IPS-18a (cell line): ENCODE measurements at regions not wholly inside any gene's neighbourhood (a gene's known extent, or its start where the extent isn't known, plus 50 kb on each side); places are given as distances from the start of the nearest gene placed in this dataset.

Experiments
- H3K27ac ChIP-seq: one replicate; pipeline ENCODE4 v1.5.1; 2013; ENCODE audit warnings: low read length
- H3K27me3 ChIP-seq: one replicate; pipeline ENCODE4 v1.6.1; 2013; ENCODE audit warnings: mild to moderate bottlenecking, low read length; ENCODE audit not compliant: control insufficient read depth, insufficient read depth
- H3K36me3 ChIP-seq: one replicate; pipeline ENCODE4 v1.6.1; 2013; ENCODE audit warnings: low read depth, low read length; ENCODE audit not compliant: control insufficient read depth
- H3K4me1 ChIP-seq: one replicate; pipeline ENCODE4 v1.6.1; 2013; ENCODE audit warnings: low read depth, low read length; ENCODE audit not compliant: control insufficient read depth
- H3K4me3 ChIP-seq: one replicate; pipeline ENCODE4 v1.5.1; 2013; ENCODE audit warnings: low read length
- H3K9ac ChIP-seq: one replicate; pipeline ENCODE4 v1.6.1; 2013; ENCODE audit warnings: mild to moderate bottlenecking, low read length, moderate library complexity
- H3K9me3 ChIP-seq: one replicate; pipeline ENCODE4 v1.6.1; 2013; ENCODE audit warnings: low read depth, low read length; ENCODE audit not compliant: control insufficient read depth

DNA sequence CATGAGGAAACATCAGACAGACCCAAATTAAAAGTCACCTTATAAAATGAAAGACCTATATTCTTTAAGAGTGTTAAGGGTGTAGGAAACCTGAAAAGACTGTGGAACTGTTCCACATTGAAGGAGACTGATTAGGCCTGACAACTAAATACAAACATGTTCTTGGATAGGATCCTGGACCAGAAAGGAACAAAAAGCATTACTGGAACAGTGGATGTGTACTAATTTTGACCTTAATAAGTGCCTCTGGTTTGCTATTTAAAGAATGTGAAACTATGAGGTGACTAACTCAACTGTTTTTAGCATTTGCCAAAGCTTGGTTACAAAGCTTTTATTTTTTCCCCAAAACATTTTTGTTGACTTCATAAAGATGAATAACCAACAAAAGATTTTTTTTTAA is 340.6 kb downstream of the CAAP1 start:
- Histone ChIP-seq H3K36me3 (no peaks in the 10 kb centered on the region), H3K9ac (no peak overlapping the region), H3K9me3 (no peaks in the 10 kb centered on the region), H3K4me3 (no peak overlapping the region), H3K27me3 (no peaks in the 10 kb centered on the region), H3K4me1 (no peaks in the 10 kb centered on the region), H3K27ac (no peak overlapping the region)

DNA sequence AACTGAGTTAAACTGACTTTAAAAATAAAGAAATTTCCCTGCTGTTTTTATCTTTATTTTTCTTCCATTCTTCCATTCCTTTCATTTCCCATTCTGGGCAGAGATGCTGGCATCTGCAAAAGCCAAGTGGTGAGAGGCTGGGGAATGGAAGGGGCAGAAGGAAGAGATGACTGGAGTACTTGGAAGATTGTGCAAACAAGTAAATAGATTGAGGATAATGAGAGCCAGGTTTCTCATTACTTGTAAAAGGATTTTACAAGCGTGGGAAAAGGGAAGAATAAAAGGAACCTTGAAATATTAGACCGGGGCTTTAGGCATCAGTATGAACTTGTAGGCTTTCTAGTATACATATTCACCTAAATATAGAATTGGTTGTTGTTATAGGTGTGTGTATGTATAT is 341.2 kb downstream of the CAAP1 start:
- no peak overlapping the region for H3K4me3 ChIP-seq
- H3K27me3 ChIP-seq: no peaks in the 10 kb centered on the region
- no peaks in the 10 kb centered on the region for H3K4me1 ChIP-seq
- H3K9me3 ChIP-seq: no peaks in the 10 kb centered on the region
- H3K9ac ChIP-seq: no peak overlapping the region
- H3K27ac ChIP-seq: no peak overlapping the region
- no peaks in the 10 kb centered on the region for H3K36me3 ChIP-seq

GRCh38 chr9:26548781-26549290 is 343.8 kb downstream of the CAAP1 start:
- Histone ChIP-seq H3K27ac (no peak overlapping the region), H3K4me3 (no peak overlapping the region)

GRCh38 chr9:26539867-26540493 is 352.6 kb downstream of the CAAP1 start:
- Histone ChIP-seq H3K27ac (no peak overlapping the region), H3K9ac (no peak overlapping the region), H3K4me1 (no peaks in the 10 kb centered on the region), H3K9me3 (no peaks in the 10 kb centered on the region), H3K27me3 (no peaks in the 10 kb centered on the region), H3K4me3 (no peak overlapping the region), H3K36me3 (no peaks in the 10 kb centered on the region)

More at GRCh38 chr9:26548781-26549290, 343.8 kb downstream of the CAAP1 start:
- Histone ChIP-seq H3K9ac (no peak overlapping the region), H3K9me3 (no peaks in the 10 kb centered on the region), H3K4me1 (no peaks in the 10 kb centered on the region), H3K36me3 (no peaks in the 10 kb centered on the region), H3K27me3 (no peaks in the 10 kb centered on the region)

DNA sequence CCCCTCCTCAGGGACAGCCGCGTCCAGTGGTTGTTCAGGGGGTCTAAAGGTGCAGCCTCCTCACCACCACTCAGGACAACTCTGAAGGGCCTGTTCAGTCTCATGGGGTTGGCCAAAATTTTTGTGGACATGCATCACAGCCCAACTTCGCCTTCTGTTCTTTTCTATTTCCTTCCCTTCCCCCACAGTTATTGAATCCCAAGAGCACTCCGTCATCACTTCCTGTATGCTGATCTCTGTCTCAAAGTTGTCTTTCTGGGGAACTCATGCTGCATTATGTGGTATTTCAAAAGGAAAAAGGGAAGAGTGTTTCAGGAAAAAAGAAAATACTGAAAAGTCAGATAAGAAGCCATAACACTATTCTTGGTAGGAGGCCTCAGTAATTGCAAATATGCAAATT is 355.4 kb downstream of the CAAP1 start:
- no peaks in the 10 kb centered on the region for H3K36me3 ChIP-seq

GRCh38 chr9:26535151-26535550 is 357.5 kb downstream of the CAAP1 start:
- no peaks in the 10 kb centered on the region for H3K27me3 ChIP-seq
- H3K9me3 ChIP-seq: no peaks in the 10 kb centered on the region
- H3K4me1 ChIP-seq: no peaks in the 10 kb centered on the region
- H3K36me3 ChIP-seq: no peaks in the 10 kb centered on the region
- no peak overlapping the region for H3K4me3 ChIP-seq
- no peak overlapping the region for H3K9ac ChIP-seq
- H3K27ac ChIP-seq: no peak overlapping the region

More for the DNA sequence above, 355.4 kb downstream of the CAAP1 start:
- H3K9me3 ChIP-seq: no peaks in the 10 kb centered on the region
- no peaks in the 10 kb centered on the region for H3K27me3 ChIP-seq
- H3K4me1 ChIP-seq: no peaks in the 10 kb centered on the region
- H3K4me3 ChIP-seq: no peak overlapping the region
- no peak overlapping the region for H3K9ac ChIP-seq
- no peak overlapping the region for H3K27ac ChIP-seq

DNA sequence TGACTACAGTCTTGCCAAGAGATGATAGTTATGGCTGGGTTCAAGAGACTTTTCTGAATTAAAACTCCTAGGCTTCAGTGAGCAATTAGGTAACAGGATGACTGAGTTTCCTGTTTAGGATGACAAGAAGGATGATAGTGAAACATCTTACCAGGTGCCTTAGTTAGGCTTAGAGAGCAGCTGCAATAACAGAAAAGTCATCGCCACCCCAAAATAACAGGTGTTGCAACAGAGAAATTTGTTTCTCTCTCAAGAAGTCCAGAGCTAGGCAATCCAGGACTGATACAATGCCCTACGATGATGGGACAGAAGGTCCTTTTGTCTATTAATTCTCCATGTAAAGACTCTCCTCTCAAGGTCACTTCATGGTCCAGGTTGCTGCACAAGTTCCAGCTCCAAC is 361.8 kb downstream of the CAAP1 start:
- Histone ChIP-seq H3K4me3 (no peak overlapping the region), H3K9me3 (no peaks in the 10 kb centered on the region), H3K9ac (no peak overlapping the region), H3K27ac (no peak overlapping the region), H3K27me3 (no peaks in the 10 kb centered on the region), H3K4me1 (no peaks in the 10 kb centered on the region), H3K36me3 (no peaks in the 10 kb centered on the region)

DNA sequence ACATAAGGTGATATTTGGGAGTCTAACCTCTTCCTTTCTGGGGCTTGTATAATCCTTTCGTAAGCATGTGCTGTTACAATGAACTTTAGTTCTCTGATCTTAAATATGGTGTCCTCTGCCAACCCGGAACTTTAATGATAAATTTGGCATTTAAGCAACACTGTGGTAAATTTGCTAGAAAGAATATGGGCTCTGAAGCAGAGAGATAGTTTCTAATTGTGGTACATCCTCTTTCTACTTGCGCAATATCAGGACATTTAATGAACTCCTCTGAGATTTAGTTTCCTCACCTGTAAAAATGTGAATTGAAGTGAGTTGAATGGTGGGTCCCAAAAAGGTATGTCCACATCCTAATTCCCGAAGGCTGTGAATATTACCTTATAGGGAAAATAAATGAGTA is 364.7 kb downstream of the CAAP1 start:
- Histone ChIP-seq H3K4me1 (no peaks in the 10 kb centered on the region), H3K4me3 (no peak overlapping the region), H3K9me3 (no peaks in the 10 kb centered on the region), H3K9ac (no peak overlapping the region), H3K27ac (no peak overlapping the region), H3K36me3 (no peaks in the 10 kb centered on the region), H3K27me3 (no peaks in the 10 kb centered on the region)

GRCh38 chr9:26524267-26524666 is 368.3 kb downstream of the CAAP1 start:
- Histone ChIP-seq H3K27ac (no peak overlapping the region), H3K4me3 (no peak overlapping the region), H3K27me3 (no peaks in the 10 kb centered on the region), H3K9me3 (no peaks in the 10 kb centered on the region), H3K9ac (no peak overlapping the region), H3K36me3 (no peaks in the 10 kb centered on the region), H3K4me1 (no peaks in the 10 kb centered on the region)

DNA sequence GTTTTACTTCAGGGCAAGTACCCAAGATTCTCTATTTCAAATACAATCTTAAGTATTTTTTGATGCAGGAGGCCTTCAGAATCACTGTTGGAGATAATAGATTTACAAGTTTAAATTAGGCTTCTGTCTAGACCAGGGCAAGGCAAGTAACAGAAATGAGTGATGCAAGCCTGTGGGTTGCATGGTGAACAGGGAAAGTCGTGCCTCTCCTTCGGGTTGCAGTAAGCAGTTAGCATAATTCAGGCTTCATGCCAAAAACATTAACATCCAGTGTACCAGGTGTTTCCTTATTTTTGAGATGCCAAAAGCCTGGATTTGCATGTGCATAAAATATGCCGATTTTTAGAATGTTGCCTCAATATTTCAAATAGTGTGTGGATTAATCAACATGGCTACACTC is 369.0 kb downstream of the CAAP1 start:
- H3K36me3 ChIP-seq: no peaks in the 10 kb centered on the region

GRCh38 chr9:26520141-26520540 is 372.5 kb downstream of the CAAP1 start:
- H3K36me3 ChIP-seq: no peaks in the 10 kb centered on the region
- no peak overlapping the region for H3K4me3 ChIP-seq
- H3K4me1 ChIP-seq: no peaks in the 10 kb centered on the region
- no peak overlapping the region for H3K9ac ChIP-seq
- H3K27ac ChIP-seq: no peak overlapping the region
- no peaks in the 10 kb centered on the region for H3K9me3 ChIP-seq
- no peaks in the 10 kb centered on the region for H3K27me3 ChIP-seq

More for the DNA sequence above, 369.0 kb downstream of the CAAP1 start:
- H3K9ac ChIP-seq: no peak overlapping the region
- H3K9me3 ChIP-seq: no peaks in the 10 kb centered on the region
- no peak overlapping the region for H3K27ac ChIP-seq
- no peak overlapping the region for H3K4me3 ChIP-seq
- no peaks in the 10 kb centered on the region for H3K4me1 ChIP-seq
- no peaks in the 10 kb centered on the region for H3K27me3 ChIP-seq

DNA sequence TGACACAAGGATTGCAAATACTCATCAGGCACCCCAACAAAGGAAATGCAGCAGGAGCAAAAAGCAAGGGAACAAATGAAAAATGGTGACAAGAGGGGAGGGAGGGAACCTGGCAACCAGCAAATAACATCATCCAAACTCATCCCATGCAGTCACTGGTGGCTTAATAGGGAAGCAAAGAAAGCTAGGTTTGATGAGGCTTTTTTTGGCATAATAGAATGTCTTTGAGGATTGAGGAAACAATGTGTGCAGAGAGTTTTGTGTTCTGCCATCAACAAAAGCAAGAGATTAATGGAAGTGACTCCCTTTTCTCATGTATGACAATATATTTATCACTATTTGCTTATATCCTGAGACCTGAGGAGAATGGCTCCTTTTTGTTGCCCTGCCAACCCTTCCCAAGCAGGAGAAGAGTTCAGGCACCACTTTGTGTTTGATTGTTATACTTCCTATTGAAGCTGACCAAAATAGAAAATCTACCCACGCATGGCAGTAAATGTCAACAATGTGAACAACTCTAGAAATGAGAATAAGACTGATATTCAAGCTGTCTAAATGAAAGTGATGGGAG is 375.7 kb downstream of the CAAP1 start:
- Histone ChIP-seq H3K27me3 (no peaks in the 10 kb centered on the region), H3K36me3 (no peaks in the 10 kb centered on the region), H3K4me3 (no peak overlapping the region), H3K27ac (no peak overlapping the region), H3K9ac (no peak overlapping the region), H3K9me3 (no peaks in the 10 kb centered on the region), H3K4me1 (no peaks in the 10 kb centered on the region)
